Common myeloid progenitor, CD34-positive (primary cell): ENCODE measurements at regions not wholly inside any gene's neighbourhood (a gene's known extent, or its start where the extent isn't known, plus 50 kb on each side); places are given as distances from the start of the nearest gene placed in this dataset.

ENCODE experiments used
- CTCF ChIA-PET: fragments of 350-600 bp; sonication (Branson Sonifier 250); formaldehyde crosslinking; loops from one replicate; lab custom pipeline; 2021; ENCODE audit warnings: antibody characterized with exemption; lab: Charles Lee
- POLR2A ChIA-PET: fragments of 350-600 bp; sonication (Branson Sonifier 250); formaldehyde crosslinking; loops from one replicate; lab custom pipeline; 2021; ENCODE audit warnings: antibody characterized with exemption; lab: Charles Lee
- DNase-seq, 3 donors: peaks; one replicate each; pipeline versions ENCODE4 v3.0.0 to v3.0.0-alpha.2; 2013
- H3K27ac ChIP-seq, 2 experiments: 1 replicate in 1 of 2; 2 replicates in 1 of 2; pipeline ENCODE4 v1.7.0; 2013; ENCODE audit warnings: inconsistent platforms in 2 of 2, low read length in 2 of 2, mild to moderate bottlenecking in 2 of 2, low read depth in 1 of 2, moderate library complexity in 1 of 2; ENCODE audit not compliant: severe bottlenecking in 2 of 2, insufficient read depth in 1 of 2, poor library complexity in 1 of 2
- H3K27me3 ChIP-seq, 5 experiments: replicated peaks in 2 of 5; 1 replicate in 3 of 5; 2 replicates in 2 of 5; pipeline versions ENCODE4 v1.6.1 to v1.7.0; 2013; ENCODE audit warnings: low read length in 4 of 5, mild to moderate bottlenecking in 2 of 5, moderate library complexity in 2 of 5, inconsistent platforms in 1 of 5; ENCODE audit not compliant: insufficient read depth in 5 of 5, control insufficient read depth in 4 of 5
- H3K36me3 ChIP-seq, 4 experiments: 1 replicate in 2 of 4; 2 replicates in 2 of 4; pipeline versions ENCODE4 v1.6.1 to v1.7.0; 2013; ENCODE audit warnings: low read length in 3 of 4, control low read depth in 1 of 4, mild to moderate bottlenecking in 1 of 4; ENCODE audit not compliant: control insufficient read depth in 4 of 4, insufficient read depth in 4 of 4
- H3K4me1 ChIP-seq, 4 experiments: 1 replicate in 3 of 4; 2 replicates in 1 of 4; pipeline versions ENCODE4 v1.6.1 to v1.7.1; 2013; ENCODE audit warnings: low read length in 3 of 4, mild to moderate bottlenecking in 3 of 4, control low read depth in 1 of 4, inconsistent platforms in 1 of 4, moderate library complexity in 1 of 4; ENCODE audit not compliant: control insufficient read depth in 4 of 4, insufficient read depth in 4 of 4; ENCODE audit errors: control extremely low read depth in 1 of 4
- H3K4me3 ChIP-seq, 7 experiments: 1 replicate in 4 of 7; 2 replicates in 3 of 7; pipeline versions ENCODE4 v1.5.1 to v1.7.0; 2013; ENCODE audit warnings: mild to moderate bottlenecking in 7 of 7, low read length in 6 of 7, moderate library complexity in 6 of 7, inconsistent platforms in 2 of 7, low read depth in 2 of 7, control low read depth in 1 of 7; ENCODE audit not compliant: insufficient read depth in 4 of 7, control insufficient read depth in 1 of 7; ENCODE audit errors: extremely low read depth in 1 of 7
- H3K9me3 ChIP-seq, 5 experiments: 1 replicate in 4 of 5; 2 replicates in 1 of 5; pipeline versions ENCODE4 v1.6.1 to v1.7.1; 2013; ENCODE audit warnings: low read length in 4 of 5, mild to moderate bottlenecking in 2 of 5, inconsistent platforms in 1 of 5, low read depth in 1 of 5, moderate library complexity in 1 of 5; ENCODE audit not compliant: control insufficient read depth in 4 of 5, insufficient read depth in 2 of 5; ENCODE audit errors: control extremely low read depth in 1 of 5
- WGBS: methylation state at CpG from one replicate; pipeline ENCODE4 v1.1.5; 2013; ENCODE audit not compliant: insufficient coverage; 5-methylcytosine and 5-hydroxymethylcytosine counted together

- DNase-seq: no peak
- POLR2A ChIA-PET: no interaction called here
- Histone ChIP-seq H3K9me3 (no peaks in the 10 kb centered on the region), H3K4me3 (no peak overlapping the region), H3K36me3 (no peaks in the 10 kb centered on the region), H3K4me1 (peaks cover 0 to 5% (median 0%) of the 10 kb centered on the region in 4 experiments), H3K27me3 (no peaks in the 10 kb centered on the region), H3K27ac (no peak overlapping the region)
- CTCF ChIA-PET: no interaction called here
- WGBS: 93% methylated on average over 14 of the region's 18 CpGs
These were observed 149.3 kb downstream of the COL6A3 start for GRCh38 chr2:237264480-237265219.

GRCh38 chr2:237268004-237268708 lies 145.8 kb downstream of the COL6A3 start:
- DNase-seq: no peak
- Histone ChIP-seq H3K9me3 (no peaks in the 10 kb centered on the region), H3K4me1 (peaks cover 0 to 3% (median 0%) of the 10 kb centered on the region in 4 experiments), H3K27me3 (no peaks in the 10 kb centered on the region), H3K36me3 (no peaks in the 10 kb centered on the region), H3K27ac (no peak overlapping the region), H3K4me3 (no peak overlapping the region)
- ChIA-PET CTCF (interaction anchor here (2.0 kb wide), 1 partner anchor 11 kb away, joined by 7 read pairs; no protein-coding TSS in a partner anchor), POLR2A (no interaction called here)
- WGBS: 100% methylated on average over 6 of the region's 7 CpGs

GRCh38 chr2:237269138-237269875 lies 144.7 kb downstream of the COL6A3 start:
- no peak overlapping the region for H3K27ac ChIP-seq
- no peaks in the 10 kb centered on the region for H3K27me3 ChIP-seq
- H3K4me3 ChIP-seq: no peak overlapping the region
- 97% methylated on average over 6 of the region's 8 CpGs for WGBS
- POLR2A ChIA-PET: no interaction called here
- H3K36me3 ChIP-seq: no peaks in the 10 kb centered on the region
- CTCF ChIA-PET: interaction anchor here (0.6 kb wide), 1 partner anchor 306 kb away, joined by 3 read pairs; no protein-coding TSS in a partner anchor
- H3K9me3 ChIP-seq: no peaks in the 10 kb centered on the region
- H3K4me1 ChIP-seq: no peaks in the 10 kb centered on the region
- no peak for DNase-seq

GRCh38 chr2:237270520-237270919 lies 143.4 kb downstream of the COL6A3 start:
- CTCF ChIA-PET: interaction anchor here (1.0 to 2.0 kb wide), 2 partner anchors 11 to 21 kb away, joined by 3 to 6 read pairs; no protein-coding TSS in a partner anchor
- Histone ChIP-seq H3K4me1 (no peaks in the 10 kb centered on the region), H3K36me3 (no peaks in the 10 kb centered on the region), H3K4me3 (no peak overlapping the region), H3K9me3 (no peaks in the 10 kb centered on the region), H3K27ac (no peak overlapping the region), H3K27me3 (no peaks in the 10 kb centered on the region)
- whole genome bisulfite sequencing: 93% methylated on average over 3 of the region's 3 CpGs
- DNase-seq: no peak
- POLR2A ChIA-PET: no interaction called here

- no peaks in the 10 kb centered on the region for H3K4me1 ChIP-seq
- no peak overlapping the region for H3K4me3 ChIP-seq
- no peaks in the 10 kb centered on the region for H3K27me3 ChIP-seq
- CTCF ChIA-PET: interaction anchor here (2.0 kb wide), 1 partner anchor 19 kb away, joined by 6 read pairs; no protein-coding TSS in a partner anchor
- no peaks in the 10 kb centered on the region for H3K9me3 ChIP-seq
- H3K27ac ChIP-seq: no peak overlapping the region
- WGBS: 100% methylated on average over 1 of the region's 6 CpGs
- H3K36me3 ChIP-seq: no peaks in the 10 kb centered on the region
- no peak for DNase-seq
- POLR2A ChIA-PET: no interaction called here
These were observed 142.0 kb downstream of the COL6A3 start for GRCh38 chr2:237271698-237272652.
